ENCODE measurements at regions not wholly inside any gene's neighbourhood (a gene's known extent, or its start where the extent isn't known, plus 50 kb on each side); places are given as distances from the start of the nearest gene placed in this dataset.

DNA sequence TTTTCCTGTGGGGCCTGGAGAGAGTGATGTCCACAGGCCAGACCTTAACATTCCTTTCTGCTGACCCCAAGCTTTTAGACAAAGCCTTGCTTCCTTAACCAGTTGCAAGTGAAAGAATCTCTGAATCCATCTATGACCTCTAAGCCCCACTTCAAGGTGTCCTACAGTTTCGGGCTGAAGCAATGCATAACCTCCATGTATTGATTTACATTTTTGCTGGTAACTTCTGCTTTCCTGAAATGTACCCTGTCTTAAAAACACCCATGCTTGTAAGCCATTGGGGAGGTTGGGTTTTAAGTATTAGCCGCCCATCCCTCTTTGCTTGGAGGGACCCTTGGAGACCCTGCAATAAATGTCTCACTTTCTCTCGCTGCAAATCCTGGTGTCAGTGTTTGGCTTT lies 190.6 kb downstream of the VRK1 start:
- Histone ChIP-seq H3K27me3 (ENCODE audit: control insufficient read depth in 3 of 3, insufficient read depth in 3 of 3, low read length in 3 of 3) (peaks cover 0 to 2% (median 0%) of the 10 kb centered on the region in 3 donors), H3K4me1 (ENCODE audit: control insufficient read depth in 3 of 3, insufficient read depth in 2 of 3, low read depth in 1 of 3, low read length in 2 of 3) (no peaks in the 10 kb centered on the region), H3K36me3 (ENCODE audit: control insufficient read depth in 3 of 3, insufficient read depth in 2 of 3, low read depth in 1 of 3, low read length in 3 of 3) (no peaks in the 10 kb centered on the region), H3K9me3 (ENCODE audit: control insufficient read depth in 2 of 2, insufficient read depth in 1 of 2, low read depth in 1 of 2, low read length in 1 of 2) (no peaks in the 10 kb centered on the region), H3K27ac (ENCODE audit: low read depth in 1 of 3, low read length in 2 of 3) (no peak overlapping the region), H3K4me3 (ENCODE audit: low read depth in 1 of 3, low read length in 3 of 3) (no peak overlapping the region)
- FAIRE-seq (no peak), DNase-seq (no peak)
- WGBS, 3 donors: 81 to 87% (median 85%) methylated on average over 3 of the region's 3 CpGs

- DNase-seq: no peak
- no peak overlapping the region for H3K27ac ChIP-seq (ENCODE audit: low read depth in 1 of 3, low read length in 2 of 3)
- peaks cover 0 to 2% (median 0%) of the 10 kb centered on the region in 3 donors for H3K27me3 ChIP-seq (ENCODE audit: control insufficient read depth in 3 of 3, insufficient read depth in 3 of 3, low read length in 3 of 3)
- no peak overlapping the region for H3K4me3 ChIP-seq (ENCODE audit: low read depth in 1 of 3, low read length in 3 of 3)
- FAIRE-seq: no peak
- no peaks in the 10 kb centered on the region for H3K4me1 ChIP-seq (ENCODE audit: control insufficient read depth in 3 of 3, insufficient read depth in 2 of 3, low read depth in 1 of 3, low read length in 2 of 3)
- H3K9me3 ChIP-seq (ENCODE audit: control insufficient read depth in 2 of 2, insufficient read depth in 1 of 2, low read depth in 1 of 2, low read length in 1 of 2): no peaks in the 10 kb centered on the region
- WGBS, 3 donors: 59 to 65% (median 60%) methylated on average over 4 of the region's 4 CpGs
- H3K36me3 ChIP-seq (ENCODE audit: control insufficient read depth in 3 of 3, insufficient read depth in 2 of 3, low read depth in 1 of 3, low read length in 3 of 3): no peaks in the 10 kb centered on the region
These were observed 192.1 kb downstream of the VRK1 start for GRCh38 chr14:96989306-96989705.

DNA sequence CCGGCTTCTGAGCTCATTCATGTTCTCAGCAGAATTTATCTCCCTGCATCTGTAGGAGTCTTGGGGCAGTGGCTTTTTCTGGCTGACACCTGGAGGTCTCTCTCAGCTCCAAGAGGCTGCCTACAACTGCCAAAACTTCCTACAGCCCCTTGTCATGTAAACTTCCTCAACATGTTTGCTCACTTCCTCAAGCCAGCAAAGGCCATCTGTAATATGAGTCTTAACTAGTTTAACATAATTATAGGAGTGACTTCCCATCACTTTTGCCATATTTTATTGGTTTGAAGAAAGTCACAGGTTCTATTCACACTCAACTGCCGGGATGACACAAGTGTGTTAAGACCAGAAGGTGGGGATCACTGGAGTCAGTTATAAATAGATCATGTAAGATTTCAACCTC lies 194.0 kb downstream of the VRK1 start:
- Histone ChIP-seq H3K4me3 (ENCODE audit: low read depth in 1 of 3, low read length in 3 of 3) (no peak overlapping the region), H3K36me3 (ENCODE audit: control insufficient read depth in 3 of 3, insufficient read depth in 2 of 3, low read depth in 1 of 3, low read length in 3 of 3) (no peaks in the 10 kb centered on the region), H3K27me3 (ENCODE audit: control insufficient read depth in 3 of 3, insufficient read depth in 3 of 3, low read length in 3 of 3) (peaks cover 0 to 5% (median 0%) of the 10 kb centered on the region in 3 donors), H3K4me1 (ENCODE audit: control insufficient read depth in 3 of 3, insufficient read depth in 2 of 3, low read depth in 1 of 3, low read length in 2 of 3) (no peaks in the 10 kb centered on the region), H3K27ac (ENCODE audit: low read depth in 1 of 3, low read length in 2 of 3) (no peak overlapping the region), H3K9me3 (ENCODE audit: control insufficient read depth in 2 of 2, insufficient read depth in 1 of 2, low read depth in 1 of 2, low read length in 1 of 2) (no peaks in the 10 kb centered on the region)
- DNase-seq (no peak), FAIRE-seq (no peak)
- WGBS, 3 donors: 87 to 94% (median 93%) methylated on average over 2 of the region's 2 CpGs

DNA sequence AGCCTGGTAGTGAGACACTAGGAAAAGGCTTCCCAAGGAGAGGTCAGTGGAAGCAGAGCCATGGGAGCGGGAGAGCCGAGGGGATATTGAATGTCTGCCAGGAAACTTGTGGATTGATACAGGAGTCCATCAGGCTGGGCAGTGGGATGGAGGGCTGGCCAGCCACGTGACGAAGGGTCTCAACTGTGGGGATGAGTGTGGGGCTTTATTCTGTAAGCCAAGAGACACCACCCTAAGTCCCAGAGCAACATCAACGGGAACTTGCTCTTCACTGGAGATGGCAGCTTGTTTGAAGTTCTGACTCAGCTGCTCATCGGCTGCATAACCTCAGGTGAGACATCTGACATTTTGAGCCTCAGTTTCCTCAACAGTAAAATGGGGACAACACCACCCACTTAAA lies 197.8 kb downstream of the VRK1 start:
- 70 to 83% (median 77%) methylated on average over 6 of the region's 6 CpGs for WGBS, 3 donors
- Histone ChIP-seq H3K27ac (ENCODE audit: low read depth in 1 of 3, low read length in 2 of 3) (no peak overlapping the region), H3K4me1 (ENCODE audit: control insufficient read depth in 3 of 3, insufficient read depth in 2 of 3, low read depth in 1 of 3, low read length in 2 of 3) (no peaks in the 10 kb centered on the region), H3K4me3 (ENCODE audit: low read depth in 1 of 3, low read length in 3 of 3) (no peak overlapping the region), H3K9me3 (ENCODE audit: control insufficient read depth in 2 of 2, insufficient read depth in 1 of 2, low read depth in 1 of 2, low read length in 1 of 2) (no peaks in the 10 kb centered on the region), H3K36me3 (ENCODE audit: control insufficient read depth in 3 of 3, insufficient read depth in 2 of 3, low read depth in 1 of 3, low read length in 3 of 3) (no peaks in the 10 kb centered on the region), H3K27me3 (ENCODE audit: control insufficient read depth in 3 of 3, insufficient read depth in 3 of 3, low read length in 3 of 3) (peaks cover 0 to 5% (median 0%) of the 10 kb centered on the region in 3 donors)
- DNase-seq (no peak), FAIRE-seq (no peak)

- no peak for FAIRE-seq
These were observed 200.1 kb downstream of the VRK1 start for GRCh38 chr14:96997269-96997668.

GRCh38 chr14:96997996-96998395 lies 200.8 kb downstream of the VRK1 start:
- Histone ChIP-seq H3K27me3 (ENCODE audit: control insufficient read depth in 3 of 3, insufficient read depth in 3 of 3, low read length in 3 of 3) (peaks cover 0 to 3% (median 0%) of the 10 kb centered on the region in 3 donors), H3K4me3 (ENCODE audit: low read depth in 1 of 3, low read length in 3 of 3) (no peak overlapping the region), H3K36me3 (ENCODE audit: control insufficient read depth in 3 of 3, insufficient read depth in 2 of 3, low read depth in 1 of 3, low read length in 3 of 3) (no peaks in the 10 kb centered on the region), H3K9me3 (ENCODE audit: control insufficient read depth in 2 of 2, insufficient read depth in 1 of 2, low read depth in 1 of 2, low read length in 1 of 2) (no peaks in the 10 kb centered on the region), H3K27ac (ENCODE audit: low read depth in 1 of 3, low read length in 2 of 3) (no peak overlapping the region), H3K4me1 (ENCODE audit: control insufficient read depth in 3 of 3, insufficient read depth in 2 of 3, low read depth in 1 of 3, low read length in 2 of 3) (no peaks in the 10 kb centered on the region)
- DNase-seq: no peak
- FAIRE-seq: no peak
- WGBS, 3 donors: 85 to 87% (median 86%) methylated on average over 5 of the region's 5 CpGs

More at GRCh38 chr14:96997269-96997668, 200.1 kb downstream of the VRK1 start:
- H3K9me3 ChIP-seq (ENCODE audit: control insufficient read depth in 2 of 2, insufficient read depth in 1 of 2, low read depth in 1 of 2, low read length in 1 of 2): no peaks in the 10 kb centered on the region
- peaks cover 0 to 5% (median 0%) of the 10 kb centered on the region in 3 donors for H3K27me3 ChIP-seq (ENCODE audit: control insufficient read depth in 3 of 3, insufficient read depth in 3 of 3, low read length in 3 of 3)
- 82 to 86% (median 85%) methylated on average over 6 of the region's 6 CpGs for WGBS, 3 donors
- no peaks in the 10 kb centered on the region for H3K36me3 ChIP-seq (ENCODE audit: control insufficient read depth in 3 of 3, insufficient read depth in 2 of 3, low read depth in 1 of 3, low read length in 3 of 3)
- H3K27ac ChIP-seq (ENCODE audit: low read depth in 1 of 3, low read length in 2 of 3): no peak overlapping the region
- DNase-seq: no peak
- H3K4me1 ChIP-seq (ENCODE audit: control insufficient read depth in 3 of 3, insufficient read depth in 2 of 3, low read depth in 1 of 3, low read length in 2 of 3): no peaks in the 10 kb centered on the region
- H3K4me3 ChIP-seq (ENCODE audit: low read depth in 1 of 3, low read length in 3 of 3): no peak overlapping the region

DNA sequence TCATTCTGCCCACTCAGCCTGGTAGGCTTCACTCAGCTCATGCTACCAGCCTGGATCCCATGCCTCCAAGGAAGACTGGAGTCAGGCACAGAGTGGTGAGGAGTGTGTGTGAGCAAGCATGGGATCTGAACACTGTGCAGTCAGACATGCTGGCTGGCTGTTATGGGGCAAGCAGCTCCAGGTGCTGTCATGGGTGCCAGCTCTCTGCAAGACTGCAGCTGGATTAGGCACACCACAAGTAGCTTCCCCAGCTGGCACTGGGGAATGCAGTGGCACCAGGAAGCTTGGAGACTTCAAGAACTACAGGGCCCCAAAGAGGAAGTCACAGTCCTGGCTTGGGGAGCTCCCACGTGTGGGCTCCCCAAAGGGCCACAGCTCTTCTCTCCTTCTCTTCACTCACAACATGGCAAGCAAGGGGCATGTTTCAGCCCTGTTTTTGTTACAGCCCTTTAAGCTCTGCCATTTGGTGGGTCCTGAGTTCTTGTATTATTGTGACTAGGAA lies 202.5 kb downstream of the VRK1 start:
- WGBS, 3 donors: 64 to 75% (median 64%) methylated on average over 1 of the region's 1 CpG
- H3K4me1 ChIP-seq (ENCODE audit: control insufficient read depth in 3 of 3, insufficient read depth in 2 of 3, low read depth in 1 of 3, low read length in 2 of 3): no peaks in the 10 kb centered on the region
- FAIRE-seq (no peak), DNase-seq (no peak)
- H3K27ac ChIP-seq (ENCODE audit: low read depth in 1 of 3, low read length in 2 of 3): no peak overlapping the region
- peaks cover 0 to 3% (median 0%) of the 10 kb centered on the region in 3 donors for H3K27me3 ChIP-seq (ENCODE audit: control insufficient read depth in 3 of 3, insufficient read depth in 3 of 3, low read length in 3 of 3)
- H3K36me3 ChIP-seq (ENCODE audit: control insufficient read depth in 3 of 3, insufficient read depth in 2 of 3, low read depth in 1 of 3, low read length in 3 of 3): no peaks in the 10 kb centered on the region
- H3K4me3 ChIP-seq (ENCODE audit: low read depth in 1 of 3, low read length in 3 of 3): no peak overlapping the region
- no peaks in the 10 kb centered on the region for H3K9me3 ChIP-seq (ENCODE audit: control insufficient read depth in 2 of 2, insufficient read depth in 1 of 2, low read depth in 1 of 2, low read length in 1 of 2)

DNA sequence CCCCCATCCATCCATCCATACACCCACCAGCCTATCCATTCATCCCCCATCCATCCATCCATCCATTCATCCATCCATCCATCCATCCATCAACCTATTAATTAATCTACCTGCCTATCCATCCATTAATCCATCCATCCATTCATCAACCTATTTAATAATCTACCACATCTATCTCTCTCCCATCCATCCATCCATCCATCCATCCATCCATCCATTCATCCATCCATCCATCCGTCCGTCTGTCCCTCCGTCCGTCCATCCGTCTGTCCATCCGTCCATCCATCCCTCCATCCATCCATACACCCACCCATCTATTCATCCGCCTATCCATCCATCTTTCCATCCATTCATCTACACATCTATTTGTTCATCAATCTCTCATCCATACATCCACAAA lies 205.3 kb downstream of the VRK1 start:
- no peak for FAIRE-seq
- Histone ChIP-seq H3K9me3 (ENCODE audit: control insufficient read depth in 2 of 2, insufficient read depth in 1 of 2, low read depth in 1 of 2, low read length in 1 of 2) (no peaks in the 10 kb centered on the region), H3K27ac (ENCODE audit: low read depth in 1 of 3, low read length in 2 of 3) (no peak overlapping the region), H3K27me3 (ENCODE audit: control insufficient read depth in 3 of 3, insufficient read depth in 3 of 3, low read length in 3 of 3) (no peaks in the 10 kb centered on the region), H3K4me1 (ENCODE audit: control insufficient read depth in 3 of 3, insufficient read depth in 2 of 3, low read depth in 1 of 3, low read length in 2 of 3) (no peaks in the 10 kb centered on the region), H3K36me3 (ENCODE audit: control insufficient read depth in 3 of 3, insufficient read depth in 2 of 3, low read depth in 1 of 3, low read length in 3 of 3) (no peaks in the 10 kb centered on the region), H3K4me3 (ENCODE audit: low read depth in 1 of 3, low read length in 3 of 3) (no peak overlapping the region)
- no peak for DNase-seq
- 87 to 95% (median 93%) methylated on average over 7 of the region's 7 CpGs for WGBS, 3 donors

- no peaks in the 10 kb centered on the region for H3K9me3 ChIP-seq (ENCODE audit: control insufficient read depth in 2 of 2, insufficient read depth in 1 of 2, low read depth in 1 of 2, low read length in 1 of 2)
- H3K4me3 ChIP-seq (ENCODE audit: low read depth in 1 of 3, low read length in 3 of 3): no peak overlapping the region
- 73 to 80% (median 77%) methylated on average over 7 of the region's 7 CpGs for WGBS, 3 donors
- no peaks in the 10 kb centered on the region for H3K27me3 ChIP-seq (ENCODE audit: control insufficient read depth in 3 of 3, insufficient read depth in 3 of 3, low read length in 3 of 3)
- DNase-seq: no peak
- no peak overlapping the region for H3K27ac ChIP-seq (ENCODE audit: low read depth in 1 of 3, low read length in 2 of 3)
- FAIRE-seq: no peak
- no peaks in the 10 kb centered on the region for H3K36me3 ChIP-seq (ENCODE audit: control insufficient read depth in 3 of 3, insufficient read depth in 2 of 3, low read depth in 1 of 3, low read length in 3 of 3)
- no peaks in the 10 kb centered on the region for H3K4me1 ChIP-seq (ENCODE audit: control insufficient read depth in 3 of 3, insufficient read depth in 2 of 3, low read depth in 1 of 3, low read length in 2 of 3)
These were observed 208.8 kb downstream of the VRK1 start for GRCh38 chr14:97005934-97006333.
